Activated naive CD8-positive, alpha-beta T cell treated with anti-CD3 and anti-CD28 coated beads, Interleukin-2, amount 10 ng/mL, durations not matched to agents 7 days and 5 days (primary cell): ENCODE measurements at regions not wholly inside any gene's neighbourhood (a gene's known extent, or its start where the extent isn't known, plus 50 kb on each side); places are given as distances from the start of the nearest gene placed in this dataset.
"Not testable (repeated sequence)": the region's sequence is repeated elsewhere in the genome, so short reads cannot be mapped to it uniquely, and the experiment has no call there.

Source experiments
- ATAC-seq: fragments of 150-1000 bp; cut with Tn5 transposase; one replicate; pipeline ENCODE4 v1.10.0; 2021; ENCODE audit warnings: low read depth, moderate library complexity
- POLR2A ChIA-PET: fragments of 350-600 bp; sonication (Branson Sonifier 250); formaldehyde crosslinking; loops from one replicate; lab custom pipeline; 2021; ENCODE audit warnings: antibody characterized with exemption; lab: Charles Lee
- DNase-seq: peaks from one replicate; pipeline ENCODE4 v3.0.0; 2021
- H3K27ac Mint-ChIP-seq: one replicate; pipeline ENCODE4 v1.8.0; 2022; ENCODE audit warnings: mild to moderate bottlenecking, mixed read lengths
- H3K27me3 Mint-ChIP-seq: one replicate; pipeline ENCODE4 v1.8.0; 2022; ENCODE audit warnings: mild to moderate bottlenecking, moderate library complexity, mixed read lengths
- H3K36me3 Mint-ChIP-seq: one replicate; pipeline ENCODE4 v1.8.0; 2021; ENCODE audit warnings: mild to moderate bottlenecking, mixed read lengths
- H3K4me1 Mint-ChIP-seq: one replicate; pipeline ENCODE4 v1.8.0; 2021; ENCODE audit warnings: mixed read lengths
- H3K4me3 Mint-ChIP-seq: one replicate; pipeline ENCODE4 v1.8.0; 2022; ENCODE audit warnings: mild to moderate bottlenecking, moderate library complexity, mixed read lengths
- H3K9me3 Mint-ChIP-seq: one replicate; pipeline ENCODE4 v1.8.0; 2021; ENCODE audit warnings: mixed read lengths

DNA sequence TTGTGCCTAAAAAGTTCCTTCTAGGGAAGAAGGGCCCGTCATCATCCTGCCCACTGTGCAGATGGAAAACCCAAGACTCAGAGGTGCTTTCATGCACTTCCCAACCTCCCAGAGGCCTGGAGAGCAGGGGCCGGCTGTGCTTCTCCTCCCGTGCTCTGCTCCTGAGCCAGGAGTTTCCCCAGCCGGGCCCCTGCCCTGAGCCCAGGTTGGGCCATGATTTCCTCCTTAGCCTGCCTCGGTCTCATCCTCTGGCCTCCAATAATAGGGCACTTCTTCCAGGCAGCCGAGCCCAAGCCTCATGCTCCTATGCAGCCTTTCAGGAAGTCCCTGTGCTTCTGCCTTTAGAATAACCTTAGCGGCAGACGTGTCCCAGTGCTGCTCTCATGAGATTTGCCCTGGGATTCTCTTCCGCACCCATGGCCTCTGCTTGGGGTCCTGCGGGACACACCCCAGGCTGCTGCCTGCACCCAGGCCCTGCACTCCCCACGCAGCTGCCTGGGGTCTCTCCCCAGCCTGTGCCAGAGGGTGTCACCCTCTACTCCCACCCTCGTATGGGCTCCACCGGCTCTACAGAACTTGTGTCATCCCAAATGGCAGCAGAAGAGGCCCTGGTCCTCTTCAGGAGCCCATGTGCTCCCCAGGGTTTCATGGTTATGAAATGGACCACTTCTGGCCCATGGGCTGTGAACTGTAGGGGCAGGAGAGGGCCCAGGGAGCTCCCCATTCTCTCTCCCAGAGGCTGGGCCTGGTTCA is 359.3 kb downstream of the ADGRD1 start:
- no peak overlapping the region for H3K27ac Mint-ChIP-seq
- ATAC-seq (no peak), DNase-seq (no peak)
- no peak overlapping the region for H3K4me3 Mint-ChIP-seq
- H3K4me1 Mint-ChIP-seq, result peaks cover 3% of the 10 kb centered on the region
- H3K27me3 Mint-ChIP-seq, result no peaks in the 10 kb centered on the region
- peaks cover 3% of the 10 kb centered on the region for H3K9me3 Mint-ChIP-seq
- POLR2A ChIA-PET, result no interaction called here
- no peaks in the 10 kb centered on the region for H3K36me3 Mint-ChIP-seq

DNA sequence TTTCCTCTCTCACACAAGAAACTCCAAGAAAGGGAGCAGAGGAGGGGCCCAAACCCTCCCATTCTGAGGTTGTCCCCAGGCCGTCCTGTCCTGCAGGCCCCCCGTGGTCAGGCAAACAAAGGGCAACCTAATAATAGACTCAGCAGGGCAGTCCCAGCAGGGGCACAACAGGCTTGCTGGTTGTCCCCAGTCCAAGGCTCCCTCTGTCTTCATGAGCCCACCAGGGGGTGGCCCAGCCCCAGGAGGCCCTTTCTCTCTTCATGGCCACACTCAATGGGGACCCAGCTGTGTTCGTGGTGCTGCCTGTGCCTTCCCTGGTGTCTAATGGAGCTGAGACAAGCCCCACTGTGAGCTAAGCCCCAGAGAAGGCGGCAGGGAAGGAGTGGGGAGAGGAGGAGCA is 359.9 kb downstream of the ADGRD1 start:
- peaks cover 7% of the 10 kb centered on the region for H3K9me3 Mint-ChIP-seq
- H3K4me3 Mint-ChIP-seq, result no peak overlapping the region
- ATAC-seq, result no peak
- no peak for DNase-seq
- H3K4me1 Mint-ChIP-seq, result peaks cover 3% of the 10 kb centered on the region
- POLR2A ChIA-PET, result no interaction called here
- H3K27ac Mint-ChIP-seq, result no peak overlapping the region
- H3K36me3 Mint-ChIP-seq, result no peaks in the 10 kb centered on the region
- no peaks in the 10 kb centered on the region for H3K27me3 Mint-ChIP-seq

DNA sequence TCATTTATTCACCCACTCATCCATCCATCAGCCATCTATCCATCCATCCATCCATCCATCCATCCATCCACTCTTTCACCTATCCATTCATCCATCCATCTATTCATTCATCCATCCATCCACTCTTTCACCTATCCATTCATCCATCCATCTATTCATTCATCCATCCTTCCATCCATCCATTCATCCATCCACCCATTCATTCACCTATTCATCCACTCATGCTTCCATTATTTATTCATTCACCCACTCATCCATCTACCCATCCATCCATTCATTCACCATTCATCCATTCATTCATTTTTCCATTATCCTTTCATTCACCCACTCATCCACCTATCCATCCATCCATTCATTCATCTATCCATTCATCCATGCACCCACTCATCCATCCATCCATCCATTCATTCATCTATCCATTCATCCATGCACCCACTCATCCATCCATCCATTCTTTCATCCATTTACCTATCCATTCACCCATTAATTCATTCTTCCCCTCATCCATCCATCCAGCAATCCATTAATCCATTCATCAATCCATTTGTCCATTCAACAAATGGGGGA is 360.9 kb downstream of the ADGRD1 start:
- Mint-ChIP-seq H3K4me1 (peaks cover 3% of the 10 kb centered on the region), H3K9me3 (peaks cover 8% of the 10 kb centered on the region)
- POLR2A ChIA-PET, result no interaction called here

DNA sequence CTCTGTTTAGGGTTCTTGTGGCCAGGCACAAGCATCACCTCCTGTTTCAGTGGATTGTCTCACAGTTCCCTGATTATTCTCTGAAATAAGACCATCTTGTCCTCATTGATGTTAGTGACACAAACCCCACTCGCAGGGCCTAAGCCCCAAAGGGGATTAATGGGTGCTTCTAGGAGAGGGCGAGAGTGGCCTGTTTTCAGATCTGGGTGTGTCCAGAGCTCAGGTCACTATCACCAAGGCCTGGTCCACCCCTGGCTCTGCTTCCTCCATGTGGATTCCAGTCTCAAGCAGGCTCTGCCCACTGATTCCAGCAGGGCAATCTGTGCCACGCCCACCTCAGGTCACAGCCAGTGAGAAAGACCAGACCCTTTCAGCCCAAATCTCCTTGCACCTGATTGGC is 361.9 kb downstream of the ADGRD1 start:
- POLR2A ChIA-PET, result no interaction called here
- H3K4me3 Mint-ChIP-seq, result no peak overlapping the region
- peaks cover 9% of the 10 kb centered on the region for H3K9me3 Mint-ChIP-seq
- no peak for DNase-seq
- H3K36me3 Mint-ChIP-seq, result no peaks in the 10 kb centered on the region
- no peak overlapping the region for H3K27ac Mint-ChIP-seq
- ATAC-seq, result no peak
- no peaks in the 10 kb centered on the region for H3K27me3 Mint-ChIP-seq
- H3K4me1 Mint-ChIP-seq, result peaks cover 3% of the 10 kb centered on the region

More for the DNA sequence above, 360.9 kb downstream of the ADGRD1 start:
- DNase-seq (no peak), ATAC-seq (no peak)
- H3K36me3 Mint-ChIP-seq, result no peaks in the 10 kb centered on the region
- H3K27ac Mint-ChIP-seq, result no peak overlapping the region
- H3K4me3 Mint-ChIP-seq, result no peak overlapping the region
- H3K27me3 Mint-ChIP-seq, result no peaks in the 10 kb centered on the region

DNA sequence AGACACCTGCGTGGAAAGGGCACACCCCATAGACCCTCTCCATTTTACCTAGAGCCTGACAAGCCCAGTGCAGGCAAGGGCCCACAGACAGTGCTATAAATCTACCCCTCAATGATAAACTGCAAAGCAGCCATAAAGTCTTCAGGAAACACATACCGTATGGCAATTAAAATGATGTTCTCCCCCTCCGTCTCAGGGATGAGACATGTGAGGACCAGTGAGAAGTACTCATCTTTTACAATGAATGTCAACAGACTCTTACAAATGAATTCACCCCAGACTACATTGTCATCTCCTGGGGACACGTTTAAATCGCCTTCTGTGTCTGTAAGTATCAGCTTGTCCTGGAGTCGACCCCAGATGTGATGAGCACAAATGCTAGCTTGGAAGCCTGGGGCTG is 362.7 kb downstream of the ADGRD1 start:
- ATAC-seq, result no peak
- H3K27ac Mint-ChIP-seq, result no peak overlapping the region
- H3K9me3 Mint-ChIP-seq, result peaks cover 10% of the 10 kb centered on the region
- POLR2A ChIA-PET, result no interaction called here
- no peak for DNase-seq
- H3K27me3 Mint-ChIP-seq, result no peaks in the 10 kb centered on the region
- no peaks in the 10 kb centered on the region for H3K36me3 Mint-ChIP-seq
- no peak overlapping the region for H3K4me3 Mint-ChIP-seq
- peaks cover 3% of the 10 kb centered on the region for H3K4me1 Mint-ChIP-seq

DNA sequence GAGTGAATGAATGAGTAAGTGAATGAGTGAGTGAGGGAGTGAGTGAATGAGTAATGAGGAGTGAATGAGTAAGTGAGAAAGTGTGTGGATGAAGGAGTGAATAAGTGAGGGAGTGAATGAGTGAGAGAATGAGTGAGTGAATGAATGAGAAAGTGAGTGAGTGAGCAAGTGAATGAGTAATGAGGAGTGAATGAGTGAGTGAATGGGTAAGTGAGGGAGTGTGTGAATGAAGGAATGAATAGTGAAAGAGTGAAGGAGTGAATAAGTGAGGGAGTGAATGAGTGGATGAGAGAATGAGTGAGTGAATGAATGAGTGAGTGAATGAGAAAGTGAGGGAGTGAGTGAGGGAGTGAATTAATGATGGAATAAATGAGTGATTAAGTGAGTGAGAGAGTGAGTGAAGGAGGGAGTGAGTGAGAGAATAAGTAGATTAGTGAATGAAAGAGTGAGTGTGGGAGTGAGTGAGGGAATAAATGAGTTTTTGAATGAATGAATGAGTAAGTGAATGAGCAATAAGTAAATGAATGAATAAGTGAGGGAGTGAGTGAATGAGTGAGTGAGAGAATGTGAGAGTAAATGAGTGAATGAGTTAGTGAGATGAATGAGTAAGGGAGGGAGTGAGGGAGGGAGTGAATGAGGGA is 364.5 kb downstream of the ADGRD1 start:
- H3K27me3 Mint-ChIP-seq, result no peaks in the 10 kb centered on the region
- no peak overlapping the region for H3K4me3 Mint-ChIP-seq
- H3K9me3 Mint-ChIP-seq, result peaks cover 11% of the 10 kb centered on the region
- H3K4me1 Mint-ChIP-seq, result no peaks in the 10 kb centered on the region
- ATAC-seq (no peak), DNase-seq (no peak)
- POLR2A ChIA-PET, result no interaction called here
- H3K27ac Mint-ChIP-seq, result no peak overlapping the region
- H3K36me3 Mint-ChIP-seq, result no peaks in the 10 kb centered on the region

DNA sequence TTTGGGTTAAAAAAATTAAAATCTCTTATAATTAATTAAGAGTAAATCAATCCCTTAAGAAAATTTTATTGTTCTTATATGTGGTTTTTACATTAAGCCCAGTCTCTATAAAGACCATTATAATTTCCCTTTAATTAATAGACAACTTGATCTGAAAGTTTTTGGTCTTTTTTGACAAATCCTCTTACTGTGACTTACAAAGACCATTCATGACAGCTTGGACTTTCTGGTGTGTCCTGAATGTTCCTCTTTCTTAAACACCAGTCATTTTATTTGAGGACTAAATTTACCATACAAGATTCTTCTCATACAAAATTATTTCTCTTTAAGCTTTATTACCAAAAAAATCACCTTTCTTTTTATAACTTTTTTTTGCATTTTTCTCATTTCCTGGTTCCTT is 368.3 kb downstream of the ADGRD1 start:
- ATAC-seq, result no peak
- no peak for DNase-seq
- peaks cover 11% of the 10 kb centered on the region for H3K9me3 Mint-ChIP-seq
- no peak overlapping the region for H3K27ac Mint-ChIP-seq
- no peaks in the 10 kb centered on the region for H3K36me3 Mint-ChIP-seq
- POLR2A ChIA-PET, result no interaction called here
- H3K4me3 Mint-ChIP-seq, result no peak overlapping the region
- H3K4me1 Mint-ChIP-seq, result no peaks in the 10 kb centered on the region
- H3K27me3 Mint-ChIP-seq, result no peaks in the 10 kb centered on the region

DNA sequence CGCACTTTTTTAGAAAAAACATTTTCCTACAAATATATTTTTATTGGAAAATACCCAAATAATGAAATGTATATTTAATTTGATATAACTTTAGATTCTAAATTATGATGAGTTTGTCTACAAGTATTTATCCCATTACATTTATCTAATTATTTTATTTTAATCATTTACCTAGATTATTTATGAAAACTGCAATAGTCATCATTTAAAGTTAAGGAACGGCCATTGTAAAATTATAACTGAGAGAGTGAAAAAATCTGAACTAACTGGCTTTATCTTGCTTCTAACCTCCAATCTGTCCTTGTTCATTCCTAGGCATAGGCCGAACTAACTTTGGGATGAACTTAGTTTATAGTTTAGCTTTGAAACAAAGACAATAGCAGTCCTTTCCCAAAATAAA is 368.8 kb downstream of the ADGRD1 start:
- H3K9me3 Mint-ChIP-seq, result peaks cover 11% of the 10 kb centered on the region
- H3K36me3 Mint-ChIP-seq, H3K27me3 Mint-ChIP-seq, DNase-seq, H3K4me1 Mint-ChIP-seq, POLR2A ChIA-PET, H3K4me3 Mint-ChIP-seq, H3K27ac Mint-ChIP-seq, ATAC-seq: not testable (repeated sequence)

DNA sequence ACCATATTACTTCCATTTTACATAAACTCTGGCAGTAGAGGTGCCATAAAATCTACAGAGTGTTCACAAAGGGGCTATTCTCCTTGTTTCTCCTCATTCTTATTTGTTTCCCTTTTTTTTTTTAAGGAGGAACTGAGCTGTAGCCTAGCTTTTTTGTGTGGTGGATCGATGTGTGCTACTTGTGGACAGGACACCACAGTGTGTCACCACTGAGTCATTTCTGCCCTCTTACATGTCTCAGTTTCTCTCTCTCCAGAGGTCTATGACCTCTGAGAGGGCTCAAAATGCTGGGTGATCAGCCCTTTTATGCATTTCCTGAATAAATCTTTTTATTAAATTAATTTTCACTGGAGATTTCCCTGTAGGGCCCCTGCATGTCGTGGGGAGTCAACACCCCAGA is 370.2 kb downstream of the ADGRD1 start:
- Mint-ChIP-seq H3K4me1 (no peaks in the 10 kb centered on the region), H3K27ac (no peak overlapping the region), H3K4me3 (no peak overlapping the region), H3K9me3 (peaks cover 4% of the 10 kb centered on the region), H3K36me3 (no peaks in the 10 kb centered on the region), H3K27me3 (no peaks in the 10 kb centered on the region)
- POLR2A ChIA-PET, result no interaction called here
- no peak for ATAC-seq
- no peak for DNase-seq

DNA sequence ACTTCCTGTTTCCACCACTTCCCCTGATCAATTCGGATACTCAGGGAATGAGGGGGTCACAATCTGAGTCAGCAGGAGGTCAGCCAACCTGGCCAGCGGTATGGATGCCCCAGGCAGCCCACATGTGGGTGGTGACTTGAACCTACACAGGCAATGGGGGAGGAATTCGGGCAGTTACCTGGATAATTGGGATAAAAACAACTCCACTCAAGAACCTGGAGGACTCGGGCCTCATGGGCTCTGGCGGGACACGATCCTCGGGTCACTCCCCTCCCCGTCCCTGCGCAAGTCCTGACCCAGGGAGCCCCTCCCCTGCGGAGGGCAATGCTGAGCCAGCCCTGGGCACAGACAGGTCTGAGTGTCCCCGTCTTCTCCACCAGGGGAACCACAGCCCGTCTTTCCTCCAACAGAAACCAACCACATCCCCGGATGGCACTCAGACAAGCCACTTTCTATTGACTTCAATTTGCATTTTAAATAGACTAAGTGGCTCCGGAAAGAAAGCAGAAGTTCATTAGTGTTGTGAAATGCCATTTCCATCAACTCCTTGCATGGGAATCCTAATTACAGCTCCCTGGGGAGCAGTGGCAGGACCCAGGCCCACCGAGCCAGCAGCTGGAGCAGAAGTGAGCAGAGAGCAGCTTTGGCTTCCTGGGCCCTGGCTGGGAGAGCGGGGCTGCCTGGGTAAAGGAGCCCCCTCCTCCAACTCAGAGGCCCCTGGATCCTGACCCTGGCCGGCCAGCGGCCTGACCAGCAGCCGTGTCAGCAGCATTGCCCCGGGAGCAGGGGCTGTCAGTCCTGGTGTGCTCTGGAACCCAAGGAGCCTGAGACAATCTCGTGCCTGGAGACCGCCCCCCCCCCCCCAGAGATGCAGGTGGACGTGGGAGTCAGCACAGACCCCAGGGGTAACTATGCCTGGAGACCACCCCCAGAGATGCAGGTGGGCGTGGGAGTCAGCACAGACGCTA is 374.1 kb downstream of the ADGRD1 start:
- H3K27ac Mint-ChIP-seq, result no peak overlapping the region
- no peak overlapping the region for H3K4me3 Mint-ChIP-seq
- POLR2A ChIA-PET, result no interaction called here
- ATAC-seq (no peak), DNase-seq (no peak)
- H3K9me3 Mint-ChIP-seq, result no peaks in the 10 kb centered on the region
- H3K27me3 Mint-ChIP-seq, result no peaks in the 10 kb centered on the region
- H3K36me3 Mint-ChIP-seq, result no peaks in the 10 kb centered on the region
- H3K4me1 Mint-ChIP-seq, result no peaks in the 10 kb centered on the region

DNA sequence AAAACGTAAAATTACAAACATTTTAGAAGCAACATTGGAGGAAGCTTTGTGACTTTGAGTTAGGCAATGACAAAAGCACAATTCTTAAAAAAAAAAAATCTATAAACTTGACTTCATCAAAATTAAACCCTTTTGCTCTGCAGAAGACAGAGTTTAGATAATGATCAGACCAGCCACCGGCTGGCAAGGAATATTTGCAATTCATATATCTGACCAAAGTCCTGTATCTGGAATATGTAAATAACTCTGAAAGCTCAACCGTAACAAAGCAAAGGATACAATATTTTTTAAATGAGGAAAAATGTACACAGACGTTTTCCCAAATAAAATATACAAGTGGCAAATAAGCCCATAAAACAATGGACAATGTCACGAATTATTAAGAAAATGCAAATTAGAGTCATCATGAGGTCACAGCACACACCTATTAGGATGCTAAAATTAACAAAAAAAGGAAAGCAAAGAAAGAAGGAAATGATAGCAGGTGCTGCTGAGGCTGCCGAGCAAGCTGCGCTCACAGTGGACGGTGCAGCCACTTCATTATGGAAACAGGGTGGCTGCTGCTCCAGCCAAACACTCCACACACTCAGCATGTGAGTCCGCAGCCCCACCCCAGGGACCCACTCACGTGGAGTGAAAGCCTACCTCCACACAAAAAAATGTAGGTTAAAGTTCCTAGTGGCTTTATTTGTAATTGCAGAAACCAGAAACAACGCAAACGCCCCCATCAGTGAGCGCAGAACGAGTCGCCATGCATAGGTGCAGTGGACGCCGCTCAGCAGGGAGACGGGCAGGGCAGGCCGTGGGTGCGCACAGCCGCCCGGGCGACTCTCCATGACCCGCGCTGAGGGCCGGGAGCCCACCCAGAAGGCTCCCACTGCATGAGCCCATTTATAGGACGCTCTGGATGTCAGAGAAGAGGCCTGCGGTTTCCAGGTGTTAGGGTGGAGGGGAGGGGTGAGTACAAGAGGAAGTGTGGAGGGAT is 375.4 kb downstream of the ADGRD1 start:
- H3K36me3 Mint-ChIP-seq, DNase-seq: not testable (repeated sequence)

DNA sequence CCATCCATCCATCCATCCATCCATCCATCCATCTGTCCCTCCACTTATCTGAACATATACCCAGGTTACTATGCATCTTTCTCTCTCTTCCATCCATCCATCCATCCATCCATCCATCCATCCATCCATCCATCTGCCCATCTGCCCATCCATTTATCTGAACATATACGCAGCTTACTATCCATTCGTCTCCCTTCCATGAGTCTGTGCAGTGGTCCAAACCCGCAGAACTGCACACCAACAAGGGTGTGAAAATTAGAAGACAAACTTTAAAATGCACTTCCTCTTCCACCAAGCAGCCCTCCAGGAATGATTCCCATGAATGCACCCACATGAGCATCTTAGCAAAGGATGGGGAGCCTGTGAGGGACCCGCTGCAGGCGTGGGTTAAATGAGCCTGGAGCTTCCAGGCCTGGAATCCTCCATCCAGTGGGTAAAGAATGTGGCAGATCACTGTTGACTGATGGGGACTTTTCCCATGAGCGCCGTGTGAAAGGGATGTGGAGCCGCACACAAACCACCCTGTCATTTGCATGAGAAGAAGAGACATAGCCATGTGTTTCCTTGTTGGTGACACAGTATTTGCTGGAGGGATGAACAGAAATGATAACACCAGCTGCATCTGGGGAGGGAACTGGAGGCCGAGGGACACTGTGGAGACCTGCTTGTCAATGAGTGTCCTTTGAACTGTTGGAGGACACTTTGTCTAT is 376.6 kb downstream of the ADGRD1 start:
- Mint-ChIP-seq H3K4me1 (no peaks in the 10 kb centered on the region), H3K36me3 (no peaks in the 10 kb centered on the region), H3K4me3 (no peak overlapping the region), H3K9me3 (no peaks in the 10 kb centered on the region), H3K27me3 (no peaks in the 10 kb centered on the region), H3K27ac (no peak overlapping the region)
- POLR2A ChIA-PET, result no interaction called here
- no peak for DNase-seq
- ATAC-seq, result no peak

More for the DNA sequence above, 375.4 kb downstream of the ADGRD1 start:
- POLR2A ChIA-PET, H3K4me3 Mint-ChIP-seq, ATAC-seq, H3K27me3 Mint-ChIP-seq, H3K4me1 Mint-ChIP-seq, H3K27ac Mint-ChIP-seq, H3K9me3 Mint-ChIP-seq: not testable (repeated sequence)
